H1 (cell line): ENCODE measurements at regions not wholly inside any gene's neighbourhood (a gene's known extent, or its start where the extent isn't known, plus 50 kb on each side); places are given as distances from the start of the nearest gene placed in this dataset.

Source experiments
- CTCF ChIA-PET: fragments of 300-600 bp; sonication (Branson Sonifier 250); formaldehyde crosslinking; loops from one replicate; lab custom pipeline; 2021; ENCODE audit not compliant: partially characterized antibody; lab: Charles Lee
- POLR2A ChIA-PET: fragments of 300-600 bp; sonication (Branson Sonifier 250); formaldehyde crosslinking; loops from one replicate; lab custom pipeline; 2021; ENCODE audit warnings: inconsistent platforms; ENCODE audit not compliant: partially characterized antibody; lab: Charles Lee
- DNase-seq, 2 experiments: peaks; one replicate each; pipeline versions ENCODE4 v3.0.0 to v3.0.0-alpha.2; 2010 to 2022; ENCODE audit warnings: low spot score in 2 of 2, low read depth in 1 of 2, mixed read lengths in 1 of 2
- FAIRE-seq: peaks from 2 replicates; lab custom pipeline; 2011; peaks lifted over from hg19 to GRCh38; lab: Jason Lieb, UNC
- H2AFZ ChIP-seq: 2 replicates; pipeline ENCODE4 v1.8.1; 2012; ENCODE audit warnings: low read length, inconsistent platforms
- H2AK5ac ChIP-seq: 2 replicates; pipeline ENCODE4 v1.6.1; 2013; ENCODE audit warnings: low read depth, low read length
- H2BK120ac ChIP-seq: replicated peaks from 2 replicates; pipeline ENCODE3; 2013; ENCODE audit warnings: low read depth, low read length, inconsistent platforms
- H2BK12ac ChIP-seq: 2 replicates; pipeline ENCODE4 v1.6.1; 2013; ENCODE audit warnings: low read depth, low read length
- H2BK15ac ChIP-seq: 2 replicates; pipeline ENCODE4 v1.6.1; 2013; ENCODE audit warnings: low read length
- H2BK20ac ChIP-seq: 2 replicates; pipeline ENCODE4 v1.6.1; 2013; ENCODE audit warnings: low read length
- H2BK5ac ChIP-seq: 2 replicates; pipeline ENCODE4 v1.6.1; 2013; ENCODE audit warnings: low read depth, low read length
- H3K14ac ChIP-seq: 2 replicates; pipeline ENCODE4 v1.6.1; 2013; ENCODE audit warnings: inconsistent platforms; ENCODE audit not compliant: insufficient read length
- H3K18ac ChIP-seq: 2 replicates; pipeline ENCODE4 v1.6.1; 2013; ENCODE audit warnings: low read length; ENCODE audit errors: extremely low read depth
- H3K23ac ChIP-seq: 2 replicates; pipeline ENCODE4 v1.6.1; 2013; ENCODE audit warnings: inconsistent platforms; ENCODE audit not compliant: insufficient read length
- H3K23me2 ChIP-seq: 2 replicates; pipeline ENCODE4 v1.6.1; 2013; ENCODE audit warnings: low read depth, low read length
- H3K27ac ChIP-seq: 2 replicates; pipeline ENCODE4 v1.6.1; 2011; ENCODE audit warnings: low read depth, low read length, inconsistent platforms
- H3K27me3 ChIP-seq, 4 experiments: replicated peaks in 1 of 4; 1 replicate in 1 of 4; 2 replicates in 3 of 4; pipeline versions ENCODE4 v1.6.1 to v1.8.1; 2011 to 2013; ENCODE audit warnings: low read length in 3 of 4, mild to moderate bottlenecking in 3 of 4, inconsistent platforms in 2 of 4, mixed read lengths in 2 of 4, moderate library complexity in 1 of 4; ENCODE audit not compliant: control insufficient read depth in 3 of 4, insufficient read depth in 3 of 4; ENCODE audit errors: extremely low read depth in 1 of 4
- H3K36me3 ChIP-seq, 4 experiments: 2 replicates each; pipeline versions ENCODE4 v1.6.1 to v1.8.1; 2011 to 2013; ENCODE audit warnings: mild to moderate bottlenecking in 4 of 4, low read length in 3 of 4, moderate library complexity in 2 of 4, control low read depth in 1 of 4, inconsistent platforms in 1 of 4; ENCODE audit not compliant: insufficient read depth in 4 of 4, control insufficient read depth in 2 of 4
- H3K4ac ChIP-seq: replicated peaks from 2 replicates; pipeline ENCODE3; 2013; ENCODE audit warnings: low read length, low read depth, mixed read lengths, inconsistent platforms; ENCODE audit not compliant: insufficient read length
- H3K4me1 ChIP-seq, 4 experiments: replicated peaks in 1 of 4; 1 replicate in 1 of 4; 2 replicates in 3 of 4; pipeline versions ENCODE4 v1.6.1 to v1.8.1; 2011 to 2013; ENCODE audit warnings: low read length in 3 of 4, inconsistent platforms in 2 of 4, mixed read lengths in 1 of 4; ENCODE audit not compliant: insufficient read depth in 4 of 4, control insufficient read depth in 3 of 4
- H3K4me2 ChIP-seq, 2 experiments: 2 replicates each; pipeline versions ENCODE4 v1.6.1 to v1.8.1; 2011 to 2013; ENCODE audit warnings: low read depth in 2 of 2, low read length in 2 of 2, control low read depth in 1 of 2, inconsistent platforms in 1 of 2, mild to moderate bottlenecking in 1 of 2; ENCODE audit not compliant: insufficient read depth in 1 of 2
- H3K4me3 ChIP-seq, 4 experiments: fragments of 200-600, 300-600 bp in 1 of 4; sonication (generic), shearing (Covaris generic), sonication (Bioruptor Twin) in 1 of 4; 2 replicates each; pipeline versions ENCODE4 v1.5.1 to v1.8.1; 2011 to 2016; ENCODE audit warnings: low read length in 4 of 4, low read depth in 3 of 4, control low read depth in 2 of 4, inconsistent platforms in 2 of 4, mild to moderate bottlenecking in 2 of 4, mixed read lengths in 1 of 4, moderate library complexity in 1 of 4; ENCODE audit not compliant: insufficient read depth in 2 of 4; ENCODE audit errors: extremely low read depth in 1 of 4
- H3K56ac ChIP-seq: replicated peaks from 2 replicates; pipeline ENCODE3; 2013; ENCODE audit warnings: low read depth, mild to moderate bottlenecking, mixed read lengths, low read length, inconsistent platforms; ENCODE audit not compliant: insufficient read length
- H3K79me1 ChIP-seq: 2 replicates; pipeline ENCODE4 v1.6.1; 2013; ENCODE audit warnings: low read depth, low read length, control low read depth
- H3K79me2 ChIP-seq, 2 experiments: 2 replicates each; pipeline versions ENCODE4 v1.6.1 to v1.8.1; 2012 to 2013; ENCODE audit warnings: low read length in 2 of 2, mild to moderate bottlenecking in 2 of 2, inconsistent platforms in 1 of 2; ENCODE audit not compliant: insufficient read depth in 2 of 2, control insufficient read depth in 1 of 2
- H3K9ac ChIP-seq, 4 experiments: replicated peaks in 1 of 4; 1 replicate in 1 of 4; 2 replicates in 3 of 4; pipeline versions ENCODE4 v1.6.1 to v1.8.1; 2011 to 2013; ENCODE audit warnings: low read depth in 3 of 4, low read length in 3 of 4, control low read depth in 2 of 4, mild to moderate bottlenecking in 2 of 4, moderate library complexity in 2 of 4, inconsistent platforms in 1 of 4; ENCODE audit errors: extremely low read depth in 1 of 4
- H3K9me3 ChIP-seq, 2 experiments: 2 replicates each; pipeline versions ENCODE4 v1.6.1 to v1.8.1; 2012 to 2013; ENCODE audit warnings: mild to moderate bottlenecking in 2 of 2, moderate library complexity in 2 of 2, control low read depth in 1 of 2, inconsistent platforms in 1 of 2, low read depth in 1 of 2, low read length in 1 of 2, mixed read lengths in 1 of 2; ENCODE audit not compliant: insufficient read depth in 2 of 2
- H4K20me1 ChIP-seq, 2 experiments: replicated peaks in 1 of 2; 2 replicates each; pipeline versions ENCODE3 to v1.8.1; 2011 to 2013; ENCODE audit warnings: inconsistent platforms in 2 of 2, low read length in 2 of 2, mild to moderate bottlenecking in 1 of 2; ENCODE audit not compliant: insufficient read depth in 2 of 2, control insufficient read depth in 1 of 2
- H4K5ac ChIP-seq: 2 replicates; pipeline ENCODE4 v1.6.1; 2013; ENCODE audit warnings: low read length, low read depth, mixed read lengths, inconsistent platforms; ENCODE audit not compliant: insufficient read length
- H4K8ac ChIP-seq: 2 replicates; pipeline ENCODE4 v1.8.0; 2013; ENCODE audit warnings: mild to moderate bottlenecking, moderate library complexity, low read length, inconsistent platforms; ENCODE audit not compliant: insufficient read depth; ENCODE audit errors: extremely low read depth
- H4K91ac ChIP-seq: replicated peaks from 2 replicates; pipeline ENCODE3; 2013; ENCODE audit warnings: low read length, mixed read lengths, inconsistent platforms; ENCODE audit not compliant: insufficient read length
- CBX5 ChIP-seq: fragments of 300-800, 300-1000 bp; sonication (generic); IDR thresholded peaks from 2 replicates; pipeline ENCODE4 v1.7.1; 2016; ENCODE audit warnings: antibody characterized with exemption, low read length, low read depth
- CEBPB ChIP-seq: IDR thresholded peaks from 2 replicates; pipeline ENCODE4 v1.6.1; 2012; ENCODE audit warnings: low read depth, low read length
- CHD1 ChIP-seq: IDR thresholded peaks from 2 replicates; pipeline ENCODE4 v1.6.1; 2012; ENCODE audit warnings: low read depth, low read length, improper control_type of control experiment
- CHD2 ChIP-seq: IDR thresholded peaks from 2 replicates; pipeline ENCODE4 v1.6.1; 2012; ENCODE audit warnings: low read length, improper control_type of control experiment
- FOSL1 ChIP-seq: IDR thresholded peaks from 2 replicates; pipeline ENCODE4 v1.6.1; 2011; ENCODE audit warnings: mild to moderate bottlenecking, low read depth, low read length, moderate library complexity; ENCODE audit not compliant: insufficient read depth
- HDAC6 ChIP-seq: IDR thresholded peaks from one replicate; pipeline ENCODE4 v1.7.1; 2012; ENCODE audit warnings: low read depth, mild to moderate bottlenecking, inconsistent platforms, low read length, moderate library complexity
- JUND ChIP-seq: IDR thresholded peaks from 2 replicates; pipeline ENCODE4 v1.6.1; 2011; ENCODE audit warnings: mild to moderate bottlenecking, improper control_type of control experiment, low read length
- KDM1A ChIP-seq: fragments of 200-600, 300-600 bp; sonication (generic); IDR thresholded peaks from 2 replicates; pipeline ENCODE4 v1.7.1; 2016; ENCODE audit warnings: mild to moderate bottlenecking, low read length, borderline replicate concordance
- MAFK ChIP-seq: IDR thresholded peaks from 2 replicates; pipeline ENCODE4 v1.6.1; 2012; ENCODE audit warnings: low read depth, mild to moderate bottlenecking, improper control_type of control experiment, low read length
- RAD21 ChIP-seq, 2 experiments: IDR thresholded peaks in 1 of 2; conservative IDR thresholded peaks in 1 of 2; 2 replicates each; pipeline ENCODE4 v1.6.1; 2011; ENCODE audit warnings: low read depth in 2 of 2, low read length in 2 of 2, improper control_type of control experiment in 1 of 2, inconsistent platforms in 1 of 2, mild to moderate bottlenecking in 1 of 2, moderate library complexity in 1 of 2
- SUZ12 ChIP-seq: fragments of 200-600 bp; sonication (generic); IDR thresholded peaks from 2 replicates; pipeline ENCODE4 v1.6.1; 2012; ENCODE audit warnings: mild to moderate bottlenecking, inconsistent platforms, low read length, moderate library complexity, mixed read lengths
- TCF12 ChIP-seq: IDR thresholded peaks from 2 replicates; pipeline ENCODE4 v1.6.1; 2011; ENCODE audit warnings: low read depth, mild to moderate bottlenecking, low read length
- TEAD4 ChIP-seq: IDR thresholded peaks from 2 replicates; pipeline ENCODE4 v1.6.1; 2012; ENCODE audit warnings: low read depth, low read length, inconsistent platforms, mixed read lengths
- WGBS, 2 experiments: shearing (Covaris generic) in 1 of 2; methylation state at CpG; one replicate each; pipeline versions ENCODE4 v1.1.6 to v1.1.7; 2013 to 2015; ENCODE audit warnings: low lambda C conversion rate in 2 of 2, mixed read lengths in 2 of 2, inconsistent platforms in 1 of 2, low coverage in 1 of 2, missing lambda C conversion rate in 1 of 2; ENCODE audit not compliant: insufficient replicate concordance in 2 of 2, insufficient coverage in 1 of 2, insufficient read length in 1 of 2; ENCODE audit errors: extremely low coverage in 1 of 2, missing lambda C conversion rate in 1 of 2; 5-methylcytosine and 5-hydroxymethylcytosine counted together

GRCh38 chr7:63043657-63044543 lies 954.7 kb upstream of the ZNF722 start:
- peaks cover 4% of the 10 kb centered on the region; the same call in 1 of the 2 replicates for H3K23me2 ChIP-seq
- no peak overlapping the region for H2AK5ac ChIP-seq
- no peaks in the 10 kb centered on the region for H3K4me1 ChIP-seq
- 82% methylated on average over 8 of the region's 9 CpGs; no CpG with 5 or more reads in 1 of the 2 experiments for WGBS, 2 experiments
- H2BK12ac ChIP-seq, result no peak overlapping the region
- H3K79me1 ChIP-seq, result no peaks in the 10 kb centered on the region
- no peak overlapping the region for H3K18ac ChIP-seq
- H3K14ac ChIP-seq, result no peak overlapping the region
- no peak overlapping the region for H3K4ac ChIP-seq
- no peak for FAIRE-seq
- H3K36me3 ChIP-seq, result no peaks in the 10 kb centered on the region
- no peak overlapping the region for H3K27ac ChIP-seq
- H4K91ac ChIP-seq, result no peak overlapping the region
- CTCF ChIA-PET, result interaction anchor here (0.5 to 1.0 kb wide), 2 partner anchors 135 to 1575 kb away, joined by 3 read pairs; no protein-coding TSS in a partner anchor
- no peak overlapping the region for H2BK15ac ChIP-seq
- TF ChIP-seq MAFK (no peak), RAD21 (IDR thresholded peaks at IDR 0.05 in 1 of 2, conservative IDR thresholded peaks at IDR 0.05 in 1 of 2; ENCODE audit: low read depth in 2 of 2, low read length in 2 of 2) (no peak), HDAC6 (no peak), CBX5 (no peak), CEBPB (no peak), TEAD4 (no peak), CHD2 (no peak), KDM1A (no peak), JUND (no peak), TCF12 (no peak), CHD1 (no peak), SUZ12 (no peak), FOSL1 (no peak)
- no peak overlapping the region for H2BK5ac ChIP-seq
- POLR2A ChIA-PET, result no interaction called here
- H4K8ac ChIP-seq, result no peak overlapping the region
- no peak overlapping the region for H2BK120ac ChIP-seq
- H3K4me3 ChIP-seq, result no peak overlapping the region
- H3K56ac ChIP-seq, result no peak overlapping the region
- H2BK20ac ChIP-seq, result no peak overlapping the region
- no peak overlapping the region for H2AFZ ChIP-seq
- no peak for DNase-seq
- no peaks in the 10 kb centered on the region for H3K27me3 ChIP-seq
- no peaks in the 10 kb centered on the region for H3K79me2 ChIP-seq
- H3K9me3 ChIP-seq, result peaks cover 80 to 100% of the 10 kb centered on the region in 2 experiments
- no peak overlapping the region for H3K23ac ChIP-seq
- no peak overlapping the region for H4K5ac ChIP-seq
- no peak overlapping the region for H3K4me2 ChIP-seq
- no peaks in the 10 kb centered on the region for H4K20me1 ChIP-seq
- no peak overlapping the region for H3K9ac ChIP-seq
